Tibial artery (tissue), 4 donors: ENCODE measurements at regions not wholly inside any gene's neighbourhood (a gene's known extent, or its start where the extent isn't known, plus 50 kb on each side); places are given as distances from the start of the nearest gene placed in this dataset.

ENCODE experiments used
- DNase-seq, 2 donors: peaks; one replicate each; pipeline ENCODE4 v3.0.0-alpha.2; 2019
- H3K27ac ChIP-seq, 2 donors: fragments of 200-600 bp; sonication (generic) in 1 of 2; 1 replicate in 1 of 2; 2 replicates in 1 of 2; pipeline ENCODE4 v1.5.1; 2018 to 2019; ENCODE audit warnings: mild to moderate bottlenecking in 1 of 2
- H3K27me3 ChIP-seq, 2 donors: fragments of 200-600 bp; sonication (generic) in 1 of 2; one replicate each; pipeline versions ENCODE4 v1.5.1 to v1.6.0; 2016 to 2019
- H3K36me3 ChIP-seq, 3 donors: fragments of 200-600 bp; sonication (generic) in 2 of 3; one replicate each; pipeline ENCODE4 v1.5.1; 2016 to 2019; ENCODE audit warnings: mild to moderate bottlenecking in 2 of 3
- H3K4me1 ChIP-seq, 4 donors: fragments of 200-600 bp; sonication (generic) in 2 of 4; 1 replicate in 3 of 4; 2 replicates in 1 of 4; pipeline ENCODE4 v1.5.1; 2016 to 2019
- H3K4me3 ChIP-seq, 2 donors: fragments of 200-600 bp; sonication (generic) in 1 of 2; 1 replicate in 1 of 2; 2 replicates in 1 of 2; pipeline ENCODE4 v1.5.1; 2018 to 2019; ENCODE audit warnings: mild to moderate bottlenecking in 2 of 2
- H3K9me3 ChIP-seq, 3 donors: fragments of 200-600 bp; sonication (generic) in 1 of 3; one replicate each; pipeline ENCODE4 v1.5.1; 2016 to 2019
- CTCF ChIP-seq, 2 experiments: fragments of 200-600 bp in 1 of 2; fragments of 450-650 bp in 1 of 2; IDR thresholded peaks; one replicate each; pipeline ENCODE4 v1.5.1; 2017 to 2019; ENCODE audit warnings: antibody characterized with exemption in 2 of 2, mild to moderate bottlenecking in 1 of 2, moderate library complexity in 1 of 2
- intact Hi-C: fragments of 100-400 bp; cut with DNase I; formaldehyde crosslinking; loops from one replicate; pipeline ENCODE4 v1.15.0; 2023; ENCODE audit warnings: low total_unique reads

- no peak for TF ChIP-seq CTCF (IDR thresholded peaks at IDR 0.05)
- intact Hi-C loops: no loop called here
- DNase-seq: no peak
Measured at GRCh38 chr22:48340727-48341709, 1486.7 kb downstream of the BRD1 start.

GRCh38 chr22:48340191-48340590 is 1487.5 kb downstream of the BRD1 start:
- Histone ChIP-seq H3K4me3 (no peak overlapping the region), H3K27me3 (peaks cover 0 to 10% of the 10 kb centered on the region in 2 donors), H3K4me1 (no peaks in the 10 kb centered on the region), H3K27ac (no peak overlapping the region), H3K9me3 (no peaks in the 10 kb centered on the region), H3K36me3 (no peaks in the 10 kb centered on the region)
- no peak for DNase-seq
- no peak for TF ChIP-seq CTCF (IDR thresholded peaks at IDR 0.05)
- intact Hi-C loops: no loop called here

More at GRCh38 chr22:48340727-48341709, 1486.7 kb downstream of the BRD1 start:
- no peaks in the 10 kb centered on the region for H3K36me3 ChIP-seq
- no peaks in the 10 kb centered on the region for H3K9me3 ChIP-seq
- H3K4me3 ChIP-seq: no peak overlapping the region
- H3K27me3 ChIP-seq: peaks cover 0 to 10% of the 10 kb centered on the region in 2 donors
- H3K27ac ChIP-seq: no peak overlapping the region
- no peaks in the 10 kb centered on the region for H3K4me1 ChIP-seq

GRCh38 chr22:48338793-48339705 is 1488.6 kb downstream of the BRD1 start:
- no peak for TF ChIP-seq CTCF (IDR thresholded peaks at IDR 0.05)
- Histone ChIP-seq H3K27me3 (peaks cover 0 to 10% of the 10 kb centered on the region in 2 donors), H3K27ac (no peak overlapping the region), H3K9me3 (no peaks in the 10 kb centered on the region), H3K4me1 (no peaks in the 10 kb centered on the region), H3K4me3 (no peak overlapping the region), H3K36me3 (no peaks in the 10 kb centered on the region)
- intact Hi-C loops: no loop called here
- DNase-seq: no peak

- no peak for TF ChIP-seq CTCF (IDR thresholded peaks at IDR 0.05)
- no peak overlapping the region for H3K4me3 ChIP-seq
- no peak for DNase-seq
- no peaks in the 10 kb centered on the region for H3K36me3 ChIP-seq
- intact Hi-C loops: no loop called here
- no peaks in the 10 kb centered on the region for H3K9me3 ChIP-seq
- H3K4me1 ChIP-seq: no peaks in the 10 kb centered on the region
- peaks cover 0 to 10% of the 10 kb centered on the region in 2 donors for H3K27me3 ChIP-seq
- no peak overlapping the region for H3K27ac ChIP-seq
Measured at GRCh38 chr22:48337957-48338792, 1489.5 kb downstream of the BRD1 start.
